HEK293 (cell line): ENCODE measurements at regions not wholly inside any gene's neighbourhood (a gene's known extent, or its start where the extent isn't known, plus 50 kb on each side); places are given as distances from the start of the nearest gene placed in this dataset.
A peak's percentile ranks its signal among the peaks of the same experiment; 100 is the strongest.

Source experiments
- BCL11B ChIP-seq: fragments of 450-650 bp; formaldehyde crosslinking; IDR thresholded peaks from 2 replicates; pipeline ENCODE4 v1.5.1; 2016; ENCODE audit warnings: low read depth, missing biosample characterization, missing genetic modification characterization
- GFI1B ChIP-seq: fragments of 450-650 bp; formaldehyde crosslinking; IDR thresholded peaks from 2 replicates; pipeline ENCODE4 v1.5.1; 2016; ENCODE audit warnings: missing biosample characterization, missing genetic modification characterization
- GLIS1 ChIP-seq: fragments of 450-650 bp; formaldehyde crosslinking; IDR thresholded peaks from 2 replicates; pipeline ENCODE4 v1.5.1; 2016; ENCODE audit warnings: missing biosample characterization, missing genetic modification characterization
- HOXD13 ChIP-seq: sonication (generic); formaldehyde crosslinking; IDR thresholded peaks from 2 replicates; pipeline ENCODE4 v1.8.0; 2022; ENCODE audit warnings: missing genetic modification reagents, borderline replicate concordance
- OSR2 ChIP-seq: fragments of 450-650 bp; formaldehyde crosslinking; IDR thresholded peaks from 2 replicates; pipeline ENCODE4 v1.5.1; 2016; ENCODE audit warnings: missing biosample characterization, missing genetic modification characterization
- TCF7L2 ChIP-seq: IDR thresholded peaks from 2 replicates; pipeline ENCODE4 v1.6.1; 2011; ENCODE audit warnings: low read depth, mild to moderate bottlenecking, inconsistent platforms, low read length, moderate library complexity, borderline replicate concordance
- ZBTB8A ChIP-seq: fragments of 450-650 bp; formaldehyde crosslinking; IDR thresholded peaks from 2 replicates; pipeline ENCODE4 v1.5.1; 2016; ENCODE audit warnings: missing biosample characterization, missing genetic modification characterization
- ZEB2 ChIP-seq: fragments of 450-650 bp; formaldehyde crosslinking; IDR thresholded peaks from 2 replicates; pipeline ENCODE4 v1.5.1; 2016; ENCODE audit warnings: missing biosample characterization, missing genetic modification characterization
- ZFHX2 ChIP-seq: fragments of 450-650 bp; formaldehyde crosslinking; conservative IDR thresholded peaks from 2 replicates; pipeline ENCODE4 v1.5.1; 2016; ENCODE audit warnings: missing biosample characterization, missing genetic modification characterization
- ZFP3 ChIP-seq: fragments of 450-650 bp; formaldehyde crosslinking; IDR thresholded peaks from 2 replicates; pipeline ENCODE4 v1.5.1; 2016; ENCODE audit warnings: low read depth, missing biosample characterization, missing genetic modification characterization
- ZNF114 ChIP-seq: fragments of 450-650 bp; formaldehyde crosslinking; IDR thresholded peaks from 2 replicates; pipeline ENCODE4 v1.5.0; 2017; ENCODE audit warnings: missing biosample characterization, missing genetic modification characterization
- ZNF2 ChIP-seq: fragments of 450-650 bp; formaldehyde crosslinking; IDR thresholded peaks from 2 replicates; pipeline ENCODE4 v1.5.1; 2016; ENCODE audit warnings: missing biosample characterization, missing genetic modification characterization
- ZNF202 ChIP-seq: fragments of 450-650 bp; formaldehyde crosslinking; IDR thresholded peaks from 2 replicates; pipeline ENCODE4 v1.5.1; 2016; ENCODE audit warnings: missing biosample characterization, missing genetic modification characterization, borderline replicate concordance
- ZNF221 ChIP-seq: fragments of 450-650 bp; formaldehyde crosslinking; IDR thresholded peaks from 2 replicates; pipeline ENCODE4 v1.5.1; 2017; ENCODE audit warnings: missing biosample characterization, missing genetic modification characterization, borderline replicate concordance
- ZNF280D ChIP-seq: fragments of 450-650 bp; formaldehyde crosslinking; IDR thresholded peaks from 2 replicates; pipeline ENCODE4 v1.5.1; 2016; ENCODE audit warnings: missing biosample characterization, missing genetic modification characterization
- ZNF391 ChIP-seq: fragments of 450-650 bp; formaldehyde crosslinking; IDR thresholded peaks from 2 replicates; pipeline ENCODE4 v1.5.1; 2016; ENCODE audit warnings: low read depth, missing biosample characterization, missing genetic modification characterization, borderline replicate concordance
- ZNF394 ChIP-seq: fragments of 450-650 bp; formaldehyde crosslinking; IDR thresholded peaks from 2 replicates; pipeline ENCODE4 v1.5.1; 2016; ENCODE audit warnings: missing biosample characterization, missing genetic modification characterization, mild to moderate bottlenecking, moderate library complexity, borderline replicate concordance
- ZNF548 ChIP-seq: fragments of 450-650 bp; formaldehyde crosslinking; IDR thresholded peaks from 2 replicates; pipeline ENCODE4 v1.5.1; 2016; ENCODE audit warnings: missing biosample characterization, missing genetic modification characterization
- ZNF560 ChIP-seq: fragments of 450-650 bp; formaldehyde crosslinking; IDR thresholded peaks from 2 replicates; pipeline ENCODE4 v1.5.1; 2017; ENCODE audit warnings: missing biosample characterization, missing genetic modification characterization, borderline replicate concordance
- ZNF585B ChIP-seq: fragments of 450-650 bp; formaldehyde crosslinking; IDR thresholded peaks from 2 replicates; pipeline ENCODE4 v1.5.1; 2016; ENCODE audit warnings: missing biosample characterization, missing genetic modification characterization
- ZNF670 ChIP-seq: fragments of 450-650 bp; formaldehyde crosslinking; IDR thresholded peaks from 2 replicates; pipeline ENCODE4 v1.5.1; 2016; ENCODE audit warnings: missing biosample characterization, missing genetic modification characterization, low read depth
- ZNF701 ChIP-seq: fragments of 450-650 bp; formaldehyde crosslinking; IDR thresholded peaks from 2 replicates; pipeline ENCODE4 v1.5.1; 2016; ENCODE audit warnings: missing biosample characterization, missing genetic modification characterization
- ZNF747 ChIP-seq: fragments of 450-650 bp; formaldehyde crosslinking; IDR thresholded peaks from 2 replicates; pipeline ENCODE4 v1.5.1; 2016; ENCODE audit warnings: missing biosample characterization, missing genetic modification characterization
- TF ChIP-seq, protein P1 (sequence below): fragments of 450-650 bp; formaldehyde crosslinking; IDR thresholded peaks from 2 replicates; pipeline ENCODE4 v1.5.1; 2016; ENCODE audit warnings: missing biosample characterization, missing genetic modification characterization
- TF ChIP-seq, protein P2 (sequence below): fragments of 450-650 bp; formaldehyde crosslinking; IDR thresholded peaks from 2 replicates; pipeline ENCODE4 v1.5.1; 2016; ENCODE audit warnings: missing biosample characterization, missing genetic modification characterization
- TF ChIP-seq, protein P3 (sequence below): fragments of 450-650 bp; formaldehyde crosslinking; IDR thresholded peaks from 2 replicates; pipeline ENCODE4 v1.5.1; 2016; ENCODE audit warnings: missing biosample characterization, missing genetic modification characterization
- TF ChIP-seq, protein P4 (sequence below): fragments of 450-650 bp; formaldehyde crosslinking; IDR thresholded peaks from 2 replicates; pipeline ENCODE4 v1.5.1; 2017; ENCODE audit warnings: missing biosample characterization, missing genetic modification characterization
- TF ChIP-seq, protein P5 (sequence below): fragments of 450-650 bp; formaldehyde crosslinking; IDR thresholded peaks from 2 replicates; pipeline ENCODE4 v1.5.1; 2016; ENCODE audit warnings: missing biosample characterization, missing genetic modification characterization

- TF ChIP-seq, protein P1, sequence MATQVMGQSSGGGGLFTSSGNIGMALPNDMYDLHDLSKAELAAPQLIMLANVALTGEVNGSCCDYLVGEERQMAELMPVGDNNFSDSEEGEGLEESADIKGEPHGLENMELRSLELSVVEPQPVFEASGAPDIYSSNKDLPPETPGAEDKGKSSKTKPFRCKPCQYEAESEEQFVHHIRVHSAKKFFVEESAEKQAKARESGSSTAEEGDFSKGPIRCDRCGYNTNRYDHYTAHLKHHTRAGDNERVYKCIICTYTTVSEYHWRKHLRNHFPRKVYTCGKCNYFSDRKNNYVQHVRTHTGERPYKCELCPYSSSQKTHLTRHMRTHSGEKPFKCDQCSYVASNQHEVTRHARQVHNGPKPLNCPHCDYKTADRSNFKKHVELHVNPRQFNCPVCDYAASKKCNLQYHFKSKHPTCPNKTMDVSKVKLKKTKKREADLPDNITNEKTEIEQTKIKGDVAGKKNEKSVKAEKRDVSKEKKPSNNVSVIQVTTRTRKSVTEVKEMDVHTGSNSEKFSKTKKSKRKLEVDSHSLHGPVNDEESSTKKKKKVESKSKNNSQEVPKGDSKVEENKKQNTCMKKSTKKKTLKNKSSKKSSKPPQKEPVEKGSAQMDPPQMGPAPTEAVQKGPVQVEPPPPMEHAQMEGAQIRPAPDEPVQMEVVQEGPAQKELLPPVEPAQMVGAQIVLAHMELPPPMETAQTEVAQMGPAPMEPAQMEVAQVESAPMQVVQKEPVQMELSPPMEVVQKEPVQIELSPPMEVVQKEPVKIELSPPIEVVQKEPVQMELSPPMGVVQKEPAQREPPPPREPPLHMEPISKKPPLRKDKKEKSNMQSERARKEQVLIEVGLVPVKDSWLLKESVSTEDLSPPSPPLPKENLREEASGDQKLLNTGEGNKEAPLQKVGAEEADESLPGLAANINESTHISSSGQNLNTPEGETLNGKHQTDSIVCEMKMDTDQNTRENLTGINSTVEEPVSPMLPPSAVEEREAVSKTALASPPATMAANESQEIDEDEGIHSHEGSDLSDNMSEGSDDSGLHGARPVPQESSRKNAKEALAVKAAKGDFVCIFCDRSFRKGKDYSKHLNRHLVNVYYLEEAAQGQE (tag by site-specific recombination) = peak; percentile 36; the same call in 1 of the 2 replicates
- TF ChIP-seq, protein P2, sequence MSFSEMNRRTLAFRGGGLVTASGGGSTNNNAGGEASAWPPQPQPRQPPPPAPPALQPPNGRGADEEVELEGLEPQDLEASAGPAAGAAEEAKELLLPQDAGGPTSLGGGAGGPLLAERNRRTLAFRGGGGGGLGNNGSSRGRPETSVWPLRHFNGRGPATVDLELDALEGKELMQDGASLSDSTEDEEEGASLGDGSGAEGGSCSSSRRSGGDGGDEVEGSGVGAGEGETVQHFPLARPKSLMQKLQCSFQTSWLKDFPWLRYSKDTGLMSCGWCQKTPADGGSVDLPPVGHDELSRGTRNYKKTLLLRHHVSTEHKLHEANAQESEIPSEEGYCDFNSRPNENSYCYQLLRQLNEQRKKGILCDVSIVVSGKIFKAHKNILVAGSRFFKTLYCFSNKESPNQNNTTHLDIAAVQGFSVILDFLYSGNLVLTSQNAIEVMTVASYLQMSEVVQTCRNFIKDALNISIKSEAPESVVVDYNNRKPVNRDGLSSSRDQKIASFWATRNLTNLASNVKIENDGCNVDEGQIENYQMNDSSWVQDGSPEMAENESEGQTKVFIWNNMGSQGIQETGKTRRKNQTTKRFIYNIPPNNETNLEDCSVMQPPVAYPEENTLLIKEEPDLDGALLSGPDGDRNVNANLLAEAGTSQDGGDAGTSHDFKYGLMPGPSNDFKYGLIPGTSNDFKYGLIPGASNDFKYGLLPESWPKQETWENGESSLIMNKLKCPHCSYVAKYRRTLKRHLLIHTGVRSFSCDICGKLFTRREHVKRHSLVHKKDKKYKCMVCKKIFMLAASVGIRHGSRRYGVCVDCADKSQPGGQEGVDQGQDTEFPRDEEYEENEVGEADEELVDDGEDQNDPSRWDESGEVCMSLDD (tag by site-specific recombination) = no peak
- TF ChIP-seq OSR2 (tag by site-specific recombination) (peak; percentile 98), ZNF585B (tag by site-specific recombination) (no peak), ZNF548 (no peak), ZNF670 (tag by site-specific recombination) (no peak), ZNF391 (tag by site-specific recombination) (peak; percentile 51; the same call in 1 of the 2 replicates), ZNF701 (tag by site-specific recombination) (no peak), ZFHX2 (tag by site-specific recombination) (no peak), BCL11B (no peak), ZFP3 (tag by site-specific recombination) (no peak), ZNF221 (tag by site-specific recombination) (no peak), ZNF280D (tag by site-specific recombination) (no peak), ZNF114 (tag by site-specific recombination) (no peak), GFI1B (peak; percentile 51; the same call in 1 of the 2 replicates), HOXD13 (CRISPR knock-in tag) (no peak), ZNF560 (no peak), ZNF202 (tag by site-specific recombination) (no peak), ZNF747 (tag by site-specific recombination) (no peak), ZBTB8A (tag by site-specific recombination) (no peak), ZNF2 (tag by site-specific recombination) (no peak), GLIS1 (peak; percentile 82), TCF7L2 (no peak), ZEB2 (tag by site-specific recombination) (peak; percentile 66), ZNF394 (tag by site-specific recombination) (no peak; the same call in 1 of the 2 replicates)
- TF ChIP-seq, protein P3, sequence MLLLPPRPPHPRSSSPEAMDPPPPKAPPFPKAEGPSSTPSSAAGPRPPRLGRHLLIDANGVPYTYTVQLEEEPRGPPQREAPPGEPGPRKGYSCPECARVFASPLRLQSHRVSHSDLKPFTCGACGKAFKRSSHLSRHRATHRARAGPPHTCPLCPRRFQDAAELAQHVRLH (tag by site-specific recombination) = peak; percentile 66; the same call in 1 of the 2 replicates
- TF ChIP-seq, protein P4, sequence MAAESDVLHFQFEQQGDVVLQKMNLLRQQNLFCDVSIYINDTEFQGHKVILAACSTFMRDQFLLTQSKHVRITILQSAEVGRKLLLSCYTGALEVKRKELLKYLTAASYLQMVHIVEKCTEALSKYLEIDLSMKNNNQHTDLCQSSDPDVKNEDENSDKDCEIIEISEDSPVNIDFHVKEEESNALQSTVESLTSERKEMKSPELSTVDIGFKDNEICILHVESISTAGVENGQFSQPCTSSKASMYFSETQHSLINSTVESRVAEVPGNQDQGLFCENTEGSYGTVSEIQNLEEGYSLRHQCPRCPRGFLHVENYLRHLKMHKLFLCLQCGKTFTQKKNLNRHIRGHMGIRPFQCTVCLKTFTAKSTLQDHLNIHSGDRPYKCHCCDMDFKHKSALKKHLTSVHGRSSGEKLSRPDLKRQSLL (tag by site-specific recombination) = peak; percentile 94
- TF ChIP-seq, protein P5, sequence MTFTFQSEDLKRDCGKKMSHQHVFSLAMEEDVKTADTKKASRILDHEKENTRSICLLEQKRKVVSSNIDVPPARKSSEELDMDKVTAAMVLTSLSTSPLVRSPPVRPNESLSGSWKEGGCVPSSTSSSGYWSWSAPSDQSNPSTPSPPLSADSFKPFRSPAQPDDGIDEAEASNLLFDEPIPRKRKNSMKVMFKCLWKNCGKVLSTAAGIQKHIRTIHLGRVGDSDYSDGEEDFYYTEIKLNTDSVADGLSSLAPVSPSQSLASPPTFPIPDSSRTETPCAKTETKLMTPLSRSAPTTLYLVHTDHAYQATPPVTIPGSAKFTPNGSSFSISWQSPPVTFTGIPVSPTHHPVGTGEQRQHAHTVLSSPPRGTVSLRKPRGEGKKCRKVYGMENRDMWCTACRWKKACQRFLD (tag by site-specific recombination) = no peak
Observed at GRCh38 chr13:74325106-74325505, 190.9 kb upstream of the KLF12 start (continued).
